ENCODE measurements at regions not wholly inside any gene's neighbourhood (a gene's known extent, or its start where the extent isn't known, plus 50 kb on each side); places are given as distances from the start of the nearest gene placed in this dataset.

GRCh38 chr14:48401321-48401720 lies 725.9 kb upstream of the MDGA2 start:
- TF ChIP-seq, protein P1, sequence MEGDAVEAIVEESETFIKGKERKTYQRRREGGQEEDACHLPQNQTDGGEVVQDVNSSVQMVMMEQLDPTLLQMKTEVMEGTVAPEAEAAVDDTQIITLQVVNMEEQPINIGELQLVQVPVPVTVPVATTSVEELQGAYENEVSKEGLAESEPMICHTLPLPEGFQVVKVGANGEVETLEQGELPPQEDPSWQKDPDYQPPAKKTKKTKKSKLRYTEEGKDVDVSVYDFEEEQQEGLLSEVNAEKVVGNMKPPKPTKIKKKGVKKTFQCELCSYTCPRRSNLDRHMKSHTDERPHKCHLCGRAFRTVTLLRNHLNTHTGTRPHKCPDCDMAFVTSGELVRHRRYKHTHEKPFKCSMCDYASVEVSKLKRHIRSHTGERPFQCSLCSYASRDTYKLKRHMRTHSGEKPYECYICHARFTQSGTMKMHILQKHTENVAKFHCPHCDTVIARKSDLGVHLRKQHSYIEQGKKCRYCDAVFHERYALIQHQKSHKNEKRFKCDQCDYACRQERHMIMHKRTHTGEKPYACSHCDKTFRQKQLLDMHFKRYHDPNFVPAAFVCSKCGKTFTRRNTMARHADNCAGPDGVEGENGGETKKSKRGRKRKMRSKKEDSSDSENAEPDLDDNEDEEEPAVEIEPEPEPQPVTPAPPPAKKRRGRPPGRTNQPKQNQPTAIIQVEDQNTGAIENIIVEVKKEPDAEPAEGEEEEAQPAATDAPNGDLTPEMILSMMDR (IDR thresholded peaks at IDR 0.05; ENCODE audit: low read length) = no peak
- TF ChIP-seq EZH2 (IDR thresholded peaks at IDR 0.05; ENCODE audit: borderline replicate concordance, low read length) = no peak
